GM21825 (cell line): ENCODE measurements at regions not wholly inside any gene's neighbourhood (a gene's known extent, or its start where the extent isn't known, plus 50 kb on each side); places are given as distances from the start of the nearest gene placed in this dataset.
A peak's percentile ranks its signal among the peaks of the same experiment; 100 is the strongest.

Source experiments
- ATAC-seq: cut with Tn5 transposase; IDR thresholded peaks from one replicate; pipeline ENCODE4 v1.9.1; 2021; ENCODE audit warnings: mild to moderate bottlenecking, moderate library complexity; ENCODE audit not compliant: unreplicated experiment

DNA sequence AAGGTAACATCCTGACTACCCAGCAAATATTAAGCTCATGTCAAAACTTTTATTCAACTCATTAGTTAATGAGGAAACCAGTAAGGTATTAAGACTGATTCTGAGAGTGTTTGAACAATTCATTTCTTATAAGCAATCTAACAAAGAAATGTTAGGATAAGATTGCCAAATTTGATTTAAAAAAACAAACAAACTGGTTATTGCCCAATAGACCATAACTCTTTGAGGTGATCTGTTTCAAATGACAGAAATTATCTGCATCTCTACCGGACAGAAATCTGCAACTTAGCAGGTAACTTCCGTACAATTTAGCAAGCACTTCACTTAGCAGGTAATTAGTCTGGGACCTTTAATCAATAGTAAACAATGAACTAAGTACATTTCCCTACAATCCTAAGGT is 82.9 kb upstream of the BARX2 start:
- no peak for ATAC-seq

DNA sequence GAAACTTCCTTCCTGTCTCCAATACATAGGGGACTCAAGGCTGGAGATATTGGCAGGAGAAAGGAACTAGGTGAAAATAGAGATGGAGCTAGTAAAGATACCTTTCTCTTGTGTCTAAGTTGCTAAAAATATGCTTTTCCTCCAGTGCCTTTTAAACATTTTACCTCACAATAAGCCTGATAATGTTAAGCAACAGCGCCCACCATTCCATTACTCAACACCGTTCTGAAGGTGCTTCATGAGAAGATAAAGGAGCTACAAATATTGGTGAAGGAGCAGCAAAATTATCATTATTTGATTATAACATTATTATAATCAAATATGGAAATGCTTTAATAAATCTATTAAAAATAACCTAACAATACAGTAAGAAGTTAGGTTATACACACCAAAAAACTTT is 83.6 kb upstream of the BARX2 start:
- no peak for ATAC-seq

DNA sequence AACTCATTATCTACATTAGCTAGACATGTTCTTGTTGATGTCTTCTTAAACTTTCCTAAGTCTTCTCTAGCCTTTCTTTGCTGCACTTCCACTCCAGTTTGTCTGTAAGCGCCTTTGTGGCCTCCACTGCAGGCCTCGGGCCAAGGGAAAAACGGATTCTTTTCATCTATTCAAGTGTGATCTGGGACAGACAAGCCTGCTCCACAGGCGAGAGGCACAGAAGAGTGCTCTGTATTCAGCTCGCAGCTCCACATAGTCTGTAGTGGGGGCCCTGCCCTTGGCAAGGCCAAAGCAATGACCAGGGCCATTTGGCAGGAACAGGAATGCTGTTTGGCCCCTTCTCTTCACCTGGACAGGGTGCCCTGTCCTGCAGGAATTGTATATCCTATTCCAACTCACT is 84.1 kb upstream of the BARX2 start:
- ATAC-seq, result no peak

DNA sequence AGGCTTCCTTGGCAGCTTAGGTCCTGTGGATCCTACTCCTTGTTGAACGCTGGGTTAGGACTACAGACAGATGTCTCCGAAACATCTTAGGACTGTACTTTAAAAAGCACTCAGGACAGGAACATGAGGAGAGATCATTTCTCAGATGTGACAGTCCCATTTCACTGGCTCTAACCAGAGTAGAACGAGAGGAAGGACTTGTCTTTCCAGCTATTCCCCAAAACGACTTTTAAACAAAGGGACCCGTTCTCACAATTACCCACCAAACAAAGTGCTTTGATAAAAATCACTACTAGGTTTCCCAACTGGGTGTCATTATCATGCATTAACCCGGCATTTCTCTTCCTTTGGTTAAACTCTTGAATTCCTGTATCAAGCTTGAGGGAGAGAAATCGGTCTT is 84.7 kb upstream of the BARX2 start:
- no peak for ATAC-seq

DNA sequence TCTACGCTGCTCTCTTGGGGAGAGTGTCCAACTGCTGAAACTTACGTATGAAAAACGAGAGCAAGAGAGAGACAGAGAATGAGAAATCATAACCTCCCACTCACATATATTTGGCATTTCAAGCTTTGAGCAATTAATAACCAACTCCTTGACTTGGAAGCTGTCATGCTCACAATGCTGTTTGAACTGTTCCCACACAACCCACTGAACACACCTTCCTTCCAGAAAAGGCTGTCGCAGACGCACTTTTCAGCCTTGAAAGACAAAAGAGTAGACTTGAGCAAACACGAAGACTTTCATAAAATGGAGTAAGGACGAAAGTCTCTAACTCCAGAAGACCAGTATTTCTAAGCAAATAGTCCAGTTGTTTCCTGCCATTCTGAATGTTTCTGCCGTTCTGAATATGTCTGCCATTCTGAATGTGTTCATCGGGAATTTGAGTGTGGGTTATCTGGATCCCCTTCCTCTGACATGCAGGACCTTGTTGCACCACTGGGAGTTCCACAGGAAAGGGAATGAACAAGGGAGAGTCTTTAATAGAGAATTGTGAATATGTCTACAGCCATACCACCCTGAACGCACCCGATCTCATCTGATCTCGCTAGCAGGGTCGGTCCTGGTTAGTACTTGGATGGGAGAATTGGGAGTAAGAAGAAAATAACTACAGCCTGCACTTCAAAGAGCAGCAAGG is 86.2 kb upstream of the BARX2 start:
- ATAC-seq, result no peak

DNA sequence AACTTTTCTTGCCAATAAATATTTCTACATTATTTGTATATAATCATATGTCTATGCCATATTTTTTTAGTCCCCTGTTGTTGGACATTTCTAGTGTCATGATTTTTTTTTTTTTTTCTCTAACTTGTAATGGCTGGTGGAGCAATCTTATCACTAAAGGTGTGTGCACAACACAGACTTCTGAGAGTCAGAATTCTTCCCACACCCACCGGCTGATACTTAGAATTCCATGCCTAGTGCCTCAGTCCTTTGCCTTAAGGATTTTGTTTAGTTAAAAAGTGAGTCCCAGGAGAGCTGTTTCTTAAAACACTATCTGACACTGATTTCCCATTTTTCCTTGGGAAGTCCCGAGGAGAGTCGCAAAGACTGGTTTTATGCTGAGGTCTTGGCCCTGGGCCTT is 87.7 kb upstream of the BARX2 start:
- no peak for ATAC-seq

DNA sequence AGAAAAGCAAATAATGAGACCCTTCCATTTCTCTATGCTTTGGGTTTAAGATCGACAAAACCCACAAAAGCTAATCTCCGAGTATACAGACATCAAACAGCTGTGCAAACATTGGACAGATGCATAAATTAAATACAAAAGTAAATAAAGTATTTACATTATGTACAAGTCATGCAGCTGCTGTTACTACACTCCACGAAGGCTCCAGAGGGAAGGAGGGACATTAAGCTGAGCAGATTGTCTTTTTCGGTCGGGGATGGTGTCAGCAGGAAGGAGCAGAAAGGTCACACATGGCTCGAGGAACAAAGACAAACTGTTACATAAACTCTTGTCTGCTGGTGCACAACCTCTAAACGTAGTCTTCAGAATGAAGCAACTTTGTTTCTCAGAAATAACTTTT is 88.8 kb upstream of the BARX2 start:
- ATAC-seq, result no peak

DNA sequence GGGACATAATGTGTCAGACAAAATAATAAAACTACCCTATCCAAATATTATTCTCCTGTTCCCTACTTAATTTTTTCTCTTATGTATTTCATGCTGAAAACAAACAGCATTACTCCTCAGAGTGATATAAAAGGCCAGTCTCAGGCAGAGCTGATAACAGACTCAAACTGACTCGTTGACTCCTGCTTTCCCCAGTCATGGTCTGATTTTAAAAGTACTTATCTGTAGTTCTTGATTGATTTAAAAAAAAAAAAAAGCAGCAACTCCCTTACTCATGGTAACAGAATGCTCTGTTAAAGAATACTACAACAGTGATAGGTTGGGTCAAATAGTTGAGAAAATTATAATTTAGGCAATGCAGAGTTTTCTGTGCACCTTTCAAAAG is 90.3 kb upstream of the BARX2 start:
- ATAC-seq, result no peak

DNA sequence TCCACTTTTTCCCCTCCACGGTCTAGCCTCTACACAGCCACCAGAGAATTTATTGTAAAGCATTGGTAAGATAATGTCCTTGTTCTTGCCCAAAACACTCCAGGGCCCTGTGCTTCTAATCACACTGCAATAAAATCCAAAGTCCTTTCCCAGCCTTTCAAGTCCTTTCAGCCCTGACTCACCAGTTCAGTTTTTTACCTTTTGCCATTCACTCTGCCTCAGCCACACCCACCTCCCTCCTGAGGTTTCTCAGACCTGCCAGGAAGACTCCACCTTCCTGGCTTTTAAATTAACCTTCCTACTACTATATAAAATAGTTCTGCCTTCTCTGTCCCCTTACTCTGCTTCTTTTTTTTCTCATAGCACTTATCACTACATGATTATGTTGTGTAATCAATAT is 91.0 kb upstream of the ARHGAP32 start:
- ATAC-seq, result no peak

DNA sequence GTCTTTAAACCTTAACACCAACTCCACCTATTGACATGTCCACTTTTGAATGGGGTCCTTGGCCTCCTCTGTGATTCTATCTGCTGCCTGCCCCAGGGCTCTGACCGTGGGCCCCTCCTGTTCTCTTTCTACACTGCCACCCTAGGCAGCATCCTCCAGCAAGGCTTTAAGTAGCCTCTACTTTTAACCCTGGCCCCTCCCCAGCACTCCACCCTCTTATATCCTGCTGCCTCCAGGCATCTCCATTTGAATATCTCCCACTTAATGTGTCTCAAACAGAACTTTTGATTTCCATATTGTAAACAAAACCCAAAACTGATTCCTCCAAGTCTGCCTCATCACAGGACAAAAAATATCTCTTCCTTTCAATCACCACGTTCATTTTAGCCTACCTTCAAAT is 90.5 kb upstream of the ARHGAP32 start:
- no peak for ATAC-seq

DNA sequence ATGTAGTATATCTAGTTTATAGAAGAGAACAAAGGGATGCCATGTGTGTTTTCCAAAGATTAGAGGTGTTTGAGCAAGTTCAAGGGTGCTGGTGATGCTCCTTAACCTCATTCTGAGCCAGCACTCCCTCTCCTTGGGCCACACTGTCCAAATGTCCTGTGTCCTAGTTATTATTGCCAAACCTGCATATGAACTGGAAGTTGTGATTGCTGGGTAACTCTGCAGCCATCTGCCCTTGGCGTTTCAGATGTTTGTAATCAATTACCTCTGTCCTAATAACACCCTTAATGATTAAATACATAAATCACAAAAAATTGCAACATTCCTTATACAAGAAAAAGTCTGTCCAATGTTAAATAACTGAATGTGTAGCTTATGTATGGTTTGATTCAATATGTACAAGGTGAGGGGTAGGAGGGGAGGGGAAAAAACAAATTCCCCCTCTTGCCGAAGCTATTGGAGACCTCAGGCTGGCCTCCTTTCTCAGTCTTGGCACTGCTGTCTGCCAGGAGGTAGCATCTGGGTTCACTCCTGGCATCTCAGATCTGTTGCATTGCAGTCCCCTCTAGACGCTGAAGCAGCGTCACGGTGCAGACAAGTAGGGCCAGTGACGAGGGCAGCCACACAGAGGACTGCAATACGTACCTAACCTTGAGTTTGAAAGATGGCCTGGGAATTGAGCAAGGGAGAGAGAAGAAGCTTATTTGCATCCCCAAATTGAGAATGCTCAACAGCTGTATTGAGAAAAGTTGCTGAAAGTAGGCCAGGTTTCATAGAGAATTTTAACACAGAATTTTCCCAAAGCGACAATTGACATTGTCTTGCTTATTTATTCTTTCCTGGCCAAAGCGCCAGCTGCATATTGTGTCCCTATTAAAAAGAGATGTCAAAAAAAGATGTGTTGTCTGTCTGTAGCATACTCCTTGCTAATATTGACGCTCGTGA is 89.6 kb upstream of the ARHGAP32 start:
- no peak for ATAC-seq

DNA sequence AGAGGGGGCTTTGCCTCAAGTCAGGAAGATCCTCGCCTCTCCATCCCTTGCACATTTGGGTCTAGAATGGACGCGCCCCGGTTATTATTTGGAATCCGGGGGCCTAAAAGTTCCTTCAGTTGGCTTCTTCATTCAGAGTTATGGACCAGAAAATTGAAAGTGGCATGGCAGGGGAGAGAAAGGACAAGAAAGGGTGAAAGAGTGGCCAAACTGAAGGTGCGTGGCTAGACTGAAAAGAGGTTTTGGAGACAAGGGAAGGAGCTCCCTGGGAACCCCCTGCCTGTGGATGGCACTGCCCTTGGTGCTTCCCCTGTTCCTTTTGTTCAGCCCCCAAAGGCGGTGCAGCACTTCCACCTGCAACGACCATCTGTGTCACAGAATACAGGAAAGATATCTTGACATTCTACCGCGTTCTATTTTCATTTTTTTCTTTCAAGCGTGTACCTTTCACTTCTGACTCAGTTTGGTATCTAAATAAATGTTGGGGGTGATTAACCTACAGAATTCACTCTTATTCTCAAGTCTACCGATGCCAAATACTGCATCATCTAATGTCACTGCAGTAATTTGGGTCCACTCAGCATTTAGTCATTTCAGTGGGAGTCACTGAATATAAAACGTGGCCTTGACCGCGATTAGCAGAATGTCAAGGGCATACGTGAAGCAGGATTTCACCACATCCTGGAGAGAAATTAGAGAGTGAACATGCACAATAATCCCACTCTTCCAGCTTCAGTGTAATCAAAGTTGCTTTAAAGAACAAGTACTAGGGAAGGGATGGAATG is 88.1 kb upstream of the ARHGAP32 start:
- ATAC-seq, result no peak

DNA sequence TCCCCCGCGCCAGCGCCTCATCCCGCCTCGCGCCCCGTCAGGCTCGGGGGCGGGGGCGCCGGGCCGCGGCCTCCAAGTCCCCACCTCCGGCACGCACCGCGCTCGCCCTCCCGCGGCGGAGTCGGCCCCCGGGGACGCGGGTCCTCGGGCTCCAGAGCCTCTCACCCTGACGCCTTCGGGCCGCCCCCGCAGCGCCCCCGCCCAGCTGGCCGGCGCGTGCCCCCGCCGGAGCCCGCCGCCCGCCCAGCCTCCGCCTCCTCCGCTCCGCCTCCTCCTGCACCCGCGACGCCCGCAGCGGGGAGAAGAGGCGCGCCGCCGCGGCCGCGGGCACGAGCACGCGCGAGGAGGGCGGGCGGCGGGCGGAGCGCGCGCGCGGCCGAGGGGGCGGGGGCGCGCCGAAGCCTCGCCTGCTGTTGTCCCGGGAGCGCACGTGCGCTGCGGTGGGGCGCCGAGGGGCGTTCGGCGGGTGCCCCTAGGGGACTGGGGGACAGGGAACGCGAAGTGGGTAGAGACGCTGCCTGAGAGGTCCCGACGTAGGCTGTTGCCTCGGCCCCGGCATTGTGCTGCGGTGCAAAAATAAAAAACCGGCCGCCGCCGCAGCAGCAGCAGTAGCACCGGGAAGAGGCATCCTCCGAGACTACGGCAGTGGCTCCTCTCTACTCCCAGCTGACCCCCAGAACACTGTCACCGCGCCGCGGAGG is 87.4 kb upstream of the ARHGAP32 start:
- ATAC-seq, result peak; percentile 73

DNA sequence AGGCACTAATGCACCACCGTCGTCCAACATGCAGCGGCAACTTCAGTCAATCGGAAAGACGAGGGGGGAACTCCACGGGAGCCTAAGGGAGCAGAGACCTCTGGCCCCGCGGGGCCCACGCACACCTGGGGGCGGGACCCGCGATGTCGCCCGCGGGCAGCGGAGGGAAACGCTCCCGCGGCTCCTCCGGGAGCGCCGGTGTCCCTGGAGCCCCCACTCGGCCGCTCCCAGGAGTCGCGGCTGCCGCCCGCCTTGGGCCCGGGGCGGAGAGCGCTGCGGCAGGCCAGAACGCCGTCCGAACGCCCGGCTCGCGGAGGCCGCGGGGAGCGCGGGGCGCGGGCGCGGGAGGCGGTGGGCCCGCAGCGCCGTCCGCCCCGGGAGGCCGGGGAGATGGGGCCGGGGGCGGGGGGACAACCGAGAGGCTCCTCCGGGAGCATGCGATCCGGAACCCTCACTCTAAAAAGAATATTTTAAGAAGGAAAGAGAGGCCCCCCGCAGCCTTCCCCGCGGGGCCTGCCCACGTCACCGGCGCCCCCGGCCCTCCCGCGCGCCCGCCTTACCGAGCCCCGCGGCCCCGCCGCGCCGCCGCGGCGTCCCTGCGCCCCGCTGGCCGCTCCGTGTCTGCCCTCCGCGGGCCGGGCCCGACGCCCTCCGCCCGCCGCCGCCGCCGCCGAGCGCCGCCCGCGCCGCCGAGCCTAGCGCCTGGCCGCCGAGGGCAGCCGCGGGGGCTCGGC is 86.6 kb upstream of the ARHGAP32 start:
- no peak for ATAC-seq

DNA sequence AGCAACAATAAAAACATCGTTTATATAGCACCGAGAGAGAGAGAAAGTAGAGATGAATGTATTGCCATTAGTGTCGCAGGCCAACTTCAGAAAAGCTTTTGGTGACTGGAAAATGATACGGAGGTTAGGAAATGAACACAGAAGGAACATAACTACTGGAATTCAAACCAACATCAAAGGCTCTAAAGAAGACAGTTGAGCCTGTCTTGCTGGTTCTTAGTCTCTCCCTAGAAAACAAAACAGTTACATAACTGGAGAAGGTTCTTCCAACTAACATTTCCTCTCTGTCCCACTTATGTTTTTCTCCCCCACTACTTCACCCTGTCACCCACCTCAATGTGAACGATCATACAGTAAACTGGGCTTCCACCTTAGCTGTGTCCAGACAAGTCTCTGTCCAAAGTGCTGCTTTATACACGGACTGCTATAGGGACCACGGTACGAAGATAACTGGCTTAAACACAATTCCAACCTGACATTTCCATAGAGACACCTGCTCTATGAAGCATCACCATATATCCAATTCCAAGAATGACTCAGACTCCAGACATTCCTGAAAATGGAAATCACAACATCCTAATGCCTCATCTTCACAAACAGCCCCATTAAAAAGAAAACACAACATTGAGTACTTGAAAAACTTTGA is 85.2 kb upstream of the ARHGAP32 start:
- ATAC-seq, result no peak

DNA sequence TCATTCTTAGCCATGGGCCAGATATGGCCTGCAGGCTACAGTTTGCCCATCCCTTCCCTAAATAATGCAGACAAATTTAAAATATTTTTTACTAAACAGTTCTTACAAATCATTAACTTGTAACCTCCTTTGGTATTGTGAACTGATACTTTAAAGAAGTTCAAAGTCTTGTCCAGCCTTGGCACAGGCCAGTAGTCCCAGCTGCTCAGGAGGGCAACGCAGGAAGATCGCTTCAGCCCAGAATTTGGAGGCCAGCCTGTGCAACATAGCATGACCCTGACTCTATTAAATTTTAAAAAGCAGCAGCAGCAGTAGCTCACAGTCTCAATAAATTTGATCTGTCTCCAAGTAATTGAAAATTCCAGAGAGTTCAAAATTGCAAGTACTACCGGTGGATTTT is 83.7 kb upstream of the ARHGAP32 start:
- no peak for ATAC-seq

DNA sequence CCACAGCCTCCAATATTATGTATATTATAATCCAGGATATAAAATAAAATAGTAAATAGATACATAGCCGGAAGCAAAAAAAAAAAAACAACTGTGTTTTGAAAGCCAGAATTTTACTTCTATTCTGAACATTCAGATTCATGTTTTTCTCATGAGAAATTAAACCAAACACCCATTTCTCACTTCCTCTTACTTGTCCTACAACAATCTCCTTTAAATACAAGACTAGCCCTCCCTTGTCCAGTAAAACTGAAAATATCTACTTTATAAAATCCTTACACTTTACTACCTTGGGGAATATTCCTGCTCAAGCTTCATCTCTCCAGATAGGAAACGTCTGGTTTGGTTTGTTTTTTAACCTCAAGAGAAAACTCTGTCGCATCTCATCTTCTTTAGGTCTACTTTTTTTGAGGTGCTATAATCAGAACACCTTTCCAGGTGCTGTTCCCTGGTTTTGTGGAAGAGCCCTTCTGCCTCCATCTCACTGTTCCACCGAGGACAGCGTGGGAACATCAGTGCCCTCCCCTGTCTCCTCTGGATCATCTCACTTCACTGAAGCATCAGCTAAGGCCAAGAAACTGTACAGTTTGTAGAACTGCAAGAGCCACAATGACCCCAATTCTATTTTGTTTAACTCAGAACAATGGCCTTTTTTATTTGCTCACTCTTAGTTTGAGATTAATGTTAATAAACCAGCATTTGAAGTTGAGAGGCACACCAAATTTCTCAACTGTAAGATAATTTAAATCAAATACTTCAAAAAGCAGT is 82.0 kb upstream of the ARHGAP32 start:
- no peak for ATAC-seq

DNA sequence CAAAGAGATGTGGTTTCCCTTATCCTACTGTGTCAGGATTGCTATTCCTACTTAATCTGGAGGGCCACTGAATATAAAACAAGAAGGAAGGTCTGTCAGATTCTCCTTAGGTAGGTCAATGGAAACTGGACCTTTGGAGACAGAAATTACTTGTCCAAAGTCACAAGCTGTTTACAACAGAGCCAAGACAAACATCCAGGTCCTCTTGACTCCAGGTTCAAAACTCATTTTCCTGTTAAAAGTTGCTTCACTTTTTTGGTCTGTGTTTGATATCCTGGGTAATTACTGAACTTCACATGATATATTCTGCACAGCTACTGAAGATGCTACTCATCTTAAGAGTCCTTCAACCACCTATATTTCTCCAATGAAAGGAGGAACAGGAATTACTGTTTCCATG is 81.2 kb upstream of the ARHGAP32 start:
- no peak for ATAC-seq

DNA sequence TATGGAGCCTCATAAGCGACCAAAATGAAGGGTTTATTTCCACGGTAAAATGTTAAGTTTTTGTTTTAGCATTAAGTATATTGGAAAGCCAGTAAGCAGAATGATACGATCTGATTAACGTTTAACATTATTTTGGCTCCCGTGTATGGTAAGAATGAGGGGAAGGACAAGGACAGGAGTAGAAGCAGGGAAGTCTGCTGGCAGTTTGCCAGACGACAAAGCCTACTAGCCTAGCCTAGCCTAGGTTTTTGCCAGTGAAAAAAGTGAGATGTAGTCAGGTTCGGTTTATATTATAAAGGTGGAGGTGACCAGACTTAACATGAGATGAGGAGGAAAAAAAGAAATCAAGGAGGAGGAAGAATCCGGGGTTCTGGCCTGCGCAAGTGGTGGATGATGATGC is 78.9 kb upstream of the ARHGAP32 start:
- no peak for ATAC-seq
